CD14-positive monocyte (primary cell): ENCODE measurements at regions not wholly inside any gene's neighbourhood (a gene's known extent, or its start where the extent isn't known, plus 50 kb on each side); places are given as distances from the start of the nearest gene placed in this dataset.

Experiments
- DNase-seq, 3 donors: peaks; one replicate each; pipeline ENCODE4 v3.0.0-alpha.2; 2011 to 2022
- H2AFZ ChIP-seq: 2 replicates; pipeline ENCODE4 v1.6.0; 2012; ENCODE audit warnings: mild to moderate bottlenecking, low read depth, low read length, inconsistent platforms; ENCODE audit not compliant: insufficient read depth, poor library complexity, severe bottlenecking
- H3K27ac ChIP-seq, 2 donors: 1 replicate in 1 of 2; 2 replicates in 1 of 2; pipeline ENCODE4 v1.5.1; 2012 to 2013; ENCODE audit warnings: low read length in 2 of 2, control low read depth in 1 of 2, inconsistent platforms in 1 of 2, low read depth in 1 of 2, mild to moderate bottlenecking in 1 of 2
- H3K27me3 ChIP-seq, 2 donors: one replicate each; pipeline versions ENCODE4 v1.6.0 to v1.6.1; 2011 to 2013; ENCODE audit warnings: low read length in 2 of 2; ENCODE audit not compliant: control insufficient read depth in 2 of 2, insufficient read depth in 2 of 2
- H3K36me3 ChIP-seq, 2 donors: replicated peaks in 1 of 2; 1 replicate in 1 of 2; 2 replicates in 1 of 2; pipeline versions ENCODE4 v1.5.1 to v1.6.1; 2012 to 2013; ENCODE audit warnings: low read length in 2 of 2, control low read depth in 1 of 2, inconsistent platforms in 1 of 2, mild to moderate bottlenecking in 1 of 2; ENCODE audit not compliant: insufficient read depth in 2 of 2, control insufficient read depth in 1 of 2
- H3K4me1 ChIP-seq, 2 donors: 1 replicate in 1 of 2; 2 replicates in 1 of 2; pipeline versions ENCODE4 v1.5.1 to v1.6.1; 2012 to 2013; ENCODE audit warnings: low read length in 2 of 2, control low read depth in 1 of 2, inconsistent platforms in 1 of 2, mild to moderate bottlenecking in 1 of 2, moderate library complexity in 1 of 2; ENCODE audit not compliant: insufficient read depth in 2 of 2, control insufficient read depth in 1 of 2
- H3K4me2 ChIP-seq: replicated peaks from 2 replicates; pipeline ENCODE3; 2012; ENCODE audit warnings: low read length, moderate library complexity, mild to moderate bottlenecking; ENCODE audit not compliant: poor library complexity, severe bottlenecking; ENCODE audit errors: extremely low read depth
- H3K4me3 ChIP-seq, 3 experiments: fragments of 200-600 bp in 1 of 3; sonication (generic) in 1 of 3; replicated peaks in 1 of 3; 1 replicate in 2 of 3; 2 replicates in 1 of 3; pipeline ENCODE4 v1.5.1; 2011 to 2013; ENCODE audit warnings: low read length in 3 of 3, mild to moderate bottlenecking in 3 of 3, control low read depth in 2 of 3, low read depth in 2 of 3, inconsistent platforms in 1 of 3, moderate library complexity in 1 of 3
- H3K79me2 ChIP-seq: 2 replicates; pipeline ENCODE4 v1.6.0; 2012; ENCODE audit warnings: mild to moderate bottlenecking, control low read depth, inconsistent platforms, low read length, moderate library complexity; ENCODE audit not compliant: insufficient read depth
- H3K9ac ChIP-seq: 2 replicates; pipeline ENCODE4 v1.6.0; 2017; ENCODE audit warnings: low read length, mild to moderate bottlenecking; ENCODE audit not compliant: insufficient read depth, poor library complexity, severe bottlenecking
- H3K9me3 ChIP-seq, 2 donors: replicated peaks in 1 of 2; 1 replicate in 1 of 2; 2 replicates in 1 of 2; pipeline versions ENCODE4 v1.5.1 to v1.6.1; 2012 to 2013; ENCODE audit warnings: low read length in 2 of 2, control low read depth in 1 of 2; ENCODE audit not compliant: control insufficient read depth in 1 of 2, insufficient read depth in 1 of 2
- H4K20me1 ChIP-seq: 2 replicates; pipeline ENCODE4 v1.6.0; 2012; ENCODE audit warnings: mild to moderate bottlenecking, low read length, control low read depth, moderate library complexity; ENCODE audit not compliant: insufficient read depth
- H3K27ac Mint-ChIP-seq, 7 donors: one replicate each; pipeline ENCODE4 v1.8.0; 2020; ENCODE audit warnings: mild to moderate bottlenecking in 7 of 7, mixed read lengths in 7 of 7, moderate library complexity in 6 of 7, inconsistent platforms in 2 of 7
- H3K27me3 Mint-ChIP-seq, 3 donors: one replicate each; pipeline ENCODE4 v1.8.0; 2021 to 2022; ENCODE audit warnings: low read depth in 3 of 3, mild to moderate bottlenecking in 3 of 3, mixed read lengths in 3 of 3, moderate library complexity in 3 of 3, inconsistent platforms in 1 of 3
- H3K36me3 Mint-ChIP-seq, 2 donors: one replicate each; pipeline ENCODE4 v1.8.0; 2020; ENCODE audit warnings: mixed read lengths in 2 of 2, inconsistent platforms in 1 of 2, mild to moderate bottlenecking in 1 of 2
- H3K4me1 Mint-ChIP-seq: one replicate; pipeline ENCODE4 v1.8.0; 2020; ENCODE audit warnings: mild to moderate bottlenecking, mixed read lengths
- H3K4me3 Mint-ChIP-seq, 2 donors: one replicate each; pipeline ENCODE4 v1.8.0; 2020; ENCODE audit warnings: mild to moderate bottlenecking in 2 of 2, mixed read lengths in 2 of 2, moderate library complexity in 1 of 2
- H3K9me3 Mint-ChIP-seq, 7 donors: one replicate each; pipeline ENCODE4 v1.8.0; 2020 to 2022; ENCODE audit warnings: mixed read lengths in 7 of 7, mild to moderate bottlenecking in 6 of 7, moderate library complexity in 6 of 7, inconsistent platforms in 2 of 7
- WGBS: methylation state at CpG from one replicate; pipeline ENCODE4 v1.1.5; 2013; ENCODE audit warnings: missing lambda C conversion rate; ENCODE audit not compliant: insufficient coverage; 5-methylcytosine and 5-hydroxymethylcytosine counted together
- intact Hi-C, 2 donors: fragments of 100-400 bp; cut with micrococcal nuclease; formaldehyde crosslinking; loops; one replicate each; pipeline versions ENCODE4 v1.15.0 to v1.15.1; 2023
- TF ChIP-seq, protein P1 (sequence below): fragments of 200-600 bp; IDR thresholded peaks from one replicate; pipeline ENCODE4 v1.8.0; 2022; ENCODE audit warnings: antibody characterized with exemption, mild to moderate bottlenecking

DNA sequence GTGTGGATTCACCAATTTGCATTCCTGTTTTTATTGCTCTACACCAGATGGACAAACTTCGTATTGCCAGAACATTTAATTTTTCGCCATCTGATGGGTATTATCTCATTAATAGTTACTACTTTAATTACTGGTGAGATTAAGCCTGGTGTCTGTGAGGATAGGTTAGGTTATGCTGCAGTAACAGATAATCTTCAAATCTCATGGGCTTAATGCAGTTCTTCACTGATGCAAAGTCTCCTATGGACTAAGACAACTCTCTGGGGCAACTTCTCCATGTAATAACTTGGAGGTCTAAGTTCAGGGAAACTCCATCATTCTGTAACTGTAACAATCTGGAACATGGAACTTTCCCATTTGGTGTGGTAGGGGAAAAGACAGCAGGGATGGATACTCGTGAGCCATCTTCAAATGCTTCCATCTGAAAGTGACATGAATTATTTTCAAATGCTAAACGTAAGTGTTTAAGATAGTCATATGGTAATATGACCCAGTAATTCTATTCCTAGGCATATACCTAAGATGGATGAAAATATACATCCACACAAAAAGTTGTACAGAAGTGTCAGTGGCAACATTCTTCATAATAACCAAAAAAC lies 111.6 kb downstream of the LEPR start:
- no CpG with 5 or more reads among the region's 4 CpGs for WGBS
- no peak overlapping the region for H3K27ac Mint-ChIP-seq
- H3K9me3 ChIP-seq, result peaks cover 0 to 7% of the 10 kb centered on the region in 2 donors

GRCh38 chr1:65535981-65536380 lies 115.5 kb downstream of the LEPR start:
- Mint-ChIP-seq H3K27ac (peak overlapping the region in 1 of 7 donors; percentile 20), H3K36me3 (peaks cover 0 to 3% of the 10 kb centered on the region in 2 donors), H3K4me3 (no peak overlapping the region), H3K27me3 (peaks cover 0 to 5% (median 0%) of the 10 kb centered on the region in 3 donors), H3K4me1 (peaks cover 11% of the 10 kb centered on the region), H3K9me3 (peaks cover 2 to 7% (median 5%) of the 10 kb centered on the region in 7 donors)
- peaks cover 0 to 17% of the 10 kb centered on the region in 2 donors for H3K4me1 ChIP-seq
- DNase-seq, result no peak
- H3K36me3 ChIP-seq, result no peaks in the 10 kb centered on the region
- H3K4me2 ChIP-seq, result no peak overlapping the region
- no peaks in the 10 kb centered on the region for H3K79me2 ChIP-seq
- WGBS, result 100% methylated on average over 1 of the region's 2 CpGs
- no peaks in the 10 kb centered on the region for H4K20me1 ChIP-seq
- intact Hi-C loops, result no loop called here
- no peak overlapping the region for H3K27ac ChIP-seq
- H2AFZ ChIP-seq, result no peak overlapping the region
- H3K4me3 ChIP-seq, result no peak overlapping the region
- H3K9ac ChIP-seq, result no peak overlapping the region
- H3K9me3 ChIP-seq, result no peaks in the 10 kb centered on the region
- TF ChIP-seq, protein P1, sequence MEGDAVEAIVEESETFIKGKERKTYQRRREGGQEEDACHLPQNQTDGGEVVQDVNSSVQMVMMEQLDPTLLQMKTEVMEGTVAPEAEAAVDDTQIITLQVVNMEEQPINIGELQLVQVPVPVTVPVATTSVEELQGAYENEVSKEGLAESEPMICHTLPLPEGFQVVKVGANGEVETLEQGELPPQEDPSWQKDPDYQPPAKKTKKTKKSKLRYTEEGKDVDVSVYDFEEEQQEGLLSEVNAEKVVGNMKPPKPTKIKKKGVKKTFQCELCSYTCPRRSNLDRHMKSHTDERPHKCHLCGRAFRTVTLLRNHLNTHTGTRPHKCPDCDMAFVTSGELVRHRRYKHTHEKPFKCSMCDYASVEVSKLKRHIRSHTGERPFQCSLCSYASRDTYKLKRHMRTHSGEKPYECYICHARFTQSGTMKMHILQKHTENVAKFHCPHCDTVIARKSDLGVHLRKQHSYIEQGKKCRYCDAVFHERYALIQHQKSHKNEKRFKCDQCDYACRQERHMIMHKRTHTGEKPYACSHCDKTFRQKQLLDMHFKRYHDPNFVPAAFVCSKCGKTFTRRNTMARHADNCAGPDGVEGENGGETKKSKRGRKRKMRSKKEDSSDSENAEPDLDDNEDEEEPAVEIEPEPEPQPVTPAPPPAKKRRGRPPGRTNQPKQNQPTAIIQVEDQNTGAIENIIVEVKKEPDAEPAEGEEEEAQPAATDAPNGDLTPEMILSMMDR, result no peak
- no peaks in the 10 kb centered on the region for H3K27me3 ChIP-seq

More for the DNA sequence above, 111.6 kb downstream of the LEPR start:
- Histone ChIP-seq H2AFZ (no peak overlapping the region), H3K27ac (no peak overlapping the region), H3K27me3 (peaks cover 10 to 16% of the 10 kb centered on the region in 2 donors), H3K4me1 (no peaks in the 10 kb centered on the region), H3K4me3 (no peak overlapping the region), H3K36me3 (no peaks in the 10 kb centered on the region), H4K20me1 (no peaks in the 10 kb centered on the region), H3K9ac (no peak overlapping the region), H3K79me2 (no peaks in the 10 kb centered on the region), H3K4me2 (no peak overlapping the region)
- H3K4me3 Mint-ChIP-seq, result no peak overlapping the region
- intact Hi-C loops, result no loop called here
- H3K36me3 Mint-ChIP-seq, result peaks cover 0 to 2% of the 10 kb centered on the region in 2 donors
- TF ChIP-seq, protein P1, result no peak
- DNase-seq, result no peak
- peaks cover 5 to 11% (median 11%) of the 10 kb centered on the region in 3 donors for H3K27me3 Mint-ChIP-seq
- no peaks in the 10 kb centered on the region for H3K4me1 Mint-ChIP-seq
- peaks cover 2 to 11% (median 4%) of the 10 kb centered on the region in 7 donors for H3K9me3 Mint-ChIP-seq
